DOHH2 (cell line): ENCODE measurements at regions not wholly inside any gene's neighbourhood (a gene's known extent, or its start where the extent isn't known, plus 50 kb on each side); places are given as distances from the start of the nearest gene placed in this dataset.

Experiments used
- EZH2phosphoT487 ChIP-seq: fragments of 200-600 bp; sonication (generic); IDR thresholded peaks from 2 replicates; pipeline ENCODE4 v1.6.1; 2017; ENCODE audit warnings: borderline replicate concordance, mild to moderate bottlenecking, antibody characterized with exemption, low read length, moderate library complexity, mixed read lengths
- TF ChIP-seq, protein P1 (sequence below): fragments of 200-600 bp; sonication (generic); IDR thresholded peaks from one replicate; pipeline ENCODE4 v1.5.1; 2014; ENCODE audit warnings: antibody characterized with exemption, mild to moderate bottlenecking, low read depth, low read length; ENCODE audit not compliant: poor library complexity, severe bottlenecking

DNA sequence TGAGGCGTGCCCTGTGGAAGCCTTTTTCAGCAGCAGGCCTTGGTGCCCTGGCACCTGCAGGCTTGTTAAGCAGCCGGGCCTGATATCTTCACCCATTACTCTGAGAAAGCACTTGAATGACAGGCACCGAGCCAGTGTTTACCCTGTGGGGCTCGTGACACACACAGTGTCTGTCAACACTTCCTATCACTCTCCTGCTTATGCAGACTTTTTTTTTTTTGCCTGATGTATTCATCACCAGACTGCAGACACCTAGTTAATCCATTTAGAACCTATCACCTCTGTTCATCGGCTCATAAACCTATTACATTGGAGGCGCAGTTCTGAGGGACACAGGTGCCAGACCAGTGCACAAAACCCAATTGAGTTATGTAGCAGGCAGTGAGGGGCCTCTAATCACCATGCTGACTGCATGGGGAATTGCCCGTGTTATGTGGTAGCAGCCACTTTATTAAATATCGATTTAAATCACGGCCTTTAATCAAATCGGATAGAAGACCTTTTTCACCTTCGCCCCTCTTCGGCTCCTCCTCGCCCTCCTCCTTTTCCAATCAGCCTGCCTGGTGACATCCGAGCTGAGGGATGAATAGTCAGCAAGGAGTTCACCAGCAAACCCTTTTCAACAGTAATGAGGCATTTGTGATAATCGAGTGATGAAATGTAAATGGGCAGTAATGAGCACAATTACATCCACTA, 962.9 kb upstream of the SLC35B3 start:
- TF ChIP-seq, protein P1, sequence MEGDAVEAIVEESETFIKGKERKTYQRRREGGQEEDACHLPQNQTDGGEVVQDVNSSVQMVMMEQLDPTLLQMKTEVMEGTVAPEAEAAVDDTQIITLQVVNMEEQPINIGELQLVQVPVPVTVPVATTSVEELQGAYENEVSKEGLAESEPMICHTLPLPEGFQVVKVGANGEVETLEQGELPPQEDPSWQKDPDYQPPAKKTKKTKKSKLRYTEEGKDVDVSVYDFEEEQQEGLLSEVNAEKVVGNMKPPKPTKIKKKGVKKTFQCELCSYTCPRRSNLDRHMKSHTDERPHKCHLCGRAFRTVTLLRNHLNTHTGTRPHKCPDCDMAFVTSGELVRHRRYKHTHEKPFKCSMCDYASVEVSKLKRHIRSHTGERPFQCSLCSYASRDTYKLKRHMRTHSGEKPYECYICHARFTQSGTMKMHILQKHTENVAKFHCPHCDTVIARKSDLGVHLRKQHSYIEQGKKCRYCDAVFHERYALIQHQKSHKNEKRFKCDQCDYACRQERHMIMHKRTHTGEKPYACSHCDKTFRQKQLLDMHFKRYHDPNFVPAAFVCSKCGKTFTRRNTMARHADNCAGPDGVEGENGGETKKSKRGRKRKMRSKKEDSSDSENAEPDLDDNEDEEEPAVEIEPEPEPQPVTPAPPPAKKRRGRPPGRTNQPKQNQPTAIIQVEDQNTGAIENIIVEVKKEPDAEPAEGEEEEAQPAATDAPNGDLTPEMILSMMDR = no peak
- TF ChIP-seq EZH2phosphoT487 = no peak
